PC-9 (cell line): ENCODE measurements at regions not wholly inside any gene's neighbourhood (a gene's known extent, or its start where the extent isn't known, plus 50 kb on each side); places are given as distances from the start of the nearest gene placed in this dataset.

ENCODE experiments used
- EZH2 ChIP-seq: fragments of 200-600 bp; sonication (generic); IDR thresholded peaks from 2 replicates; pipeline ENCODE4 v1.8.0; 2017; ENCODE audit warnings: antibody characterized with exemption, low read depth
- TF ChIP-seq, protein P1 (sequence below): fragments of 200-600 bp; sonication (generic); conservative IDR thresholded peaks from 2 replicates; pipeline ENCODE4 v1.6.1; 2017; ENCODE audit warnings: mixed run types, antibody characterized with exemption, mild to moderate bottlenecking, moderate library complexity

GRCh38 chr5:154566146-154566680, 88.2 kb upstream of the HAND1 start:
- TF ChIP-seq, protein P1, sequence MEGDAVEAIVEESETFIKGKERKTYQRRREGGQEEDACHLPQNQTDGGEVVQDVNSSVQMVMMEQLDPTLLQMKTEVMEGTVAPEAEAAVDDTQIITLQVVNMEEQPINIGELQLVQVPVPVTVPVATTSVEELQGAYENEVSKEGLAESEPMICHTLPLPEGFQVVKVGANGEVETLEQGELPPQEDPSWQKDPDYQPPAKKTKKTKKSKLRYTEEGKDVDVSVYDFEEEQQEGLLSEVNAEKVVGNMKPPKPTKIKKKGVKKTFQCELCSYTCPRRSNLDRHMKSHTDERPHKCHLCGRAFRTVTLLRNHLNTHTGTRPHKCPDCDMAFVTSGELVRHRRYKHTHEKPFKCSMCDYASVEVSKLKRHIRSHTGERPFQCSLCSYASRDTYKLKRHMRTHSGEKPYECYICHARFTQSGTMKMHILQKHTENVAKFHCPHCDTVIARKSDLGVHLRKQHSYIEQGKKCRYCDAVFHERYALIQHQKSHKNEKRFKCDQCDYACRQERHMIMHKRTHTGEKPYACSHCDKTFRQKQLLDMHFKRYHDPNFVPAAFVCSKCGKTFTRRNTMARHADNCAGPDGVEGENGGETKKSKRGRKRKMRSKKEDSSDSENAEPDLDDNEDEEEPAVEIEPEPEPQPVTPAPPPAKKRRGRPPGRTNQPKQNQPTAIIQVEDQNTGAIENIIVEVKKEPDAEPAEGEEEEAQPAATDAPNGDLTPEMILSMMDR = no peak
- no peak for TF ChIP-seq EZH2
